ENCODE measurements at regions not wholly inside any gene's neighbourhood (a gene's known extent, or its start where the extent isn't known, plus 50 kb on each side); places are given as distances from the start of the nearest gene placed in this dataset.

DNA sequence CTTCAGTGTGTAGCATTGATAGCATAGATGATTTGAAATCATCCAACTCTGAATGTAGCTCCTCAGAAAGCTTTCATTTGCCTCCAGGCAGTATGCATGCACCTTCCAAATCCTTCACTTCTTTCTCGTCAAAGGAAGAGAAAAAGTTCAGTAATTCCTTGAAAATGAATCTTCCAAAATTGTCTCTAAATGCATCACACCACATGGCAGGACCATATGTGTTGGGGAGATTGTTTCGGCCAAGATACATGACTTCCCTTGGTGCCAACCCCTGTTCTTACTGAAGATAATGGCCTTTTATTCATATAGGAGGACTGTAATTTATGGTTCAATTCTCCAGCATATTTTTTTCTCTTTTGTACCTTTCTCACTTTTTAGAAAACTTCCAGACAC, 315.6 kb upstream of the SPRY2 start:
- H3K27me3 ChIP-seq = no peaks in the 10 kb centered on the region
- no peaks in the 10 kb centered on the region for H3K4me1 ChIP-seq (replicated peaks in 1 of 2)
- intact Hi-C loops (cut with DNase I) = no loop called here
- H3K4me3 ChIP-seq = no peak overlapping the region
- H3K36me3 ChIP-seq (replicated peaks in 1 of 2) = no peaks in the 10 kb centered on the region
- no peak for TF ChIP-seq POLR2A (IDR thresholded peaks at IDR 0.05)
- TF ChIP-seq, protein P1, sequence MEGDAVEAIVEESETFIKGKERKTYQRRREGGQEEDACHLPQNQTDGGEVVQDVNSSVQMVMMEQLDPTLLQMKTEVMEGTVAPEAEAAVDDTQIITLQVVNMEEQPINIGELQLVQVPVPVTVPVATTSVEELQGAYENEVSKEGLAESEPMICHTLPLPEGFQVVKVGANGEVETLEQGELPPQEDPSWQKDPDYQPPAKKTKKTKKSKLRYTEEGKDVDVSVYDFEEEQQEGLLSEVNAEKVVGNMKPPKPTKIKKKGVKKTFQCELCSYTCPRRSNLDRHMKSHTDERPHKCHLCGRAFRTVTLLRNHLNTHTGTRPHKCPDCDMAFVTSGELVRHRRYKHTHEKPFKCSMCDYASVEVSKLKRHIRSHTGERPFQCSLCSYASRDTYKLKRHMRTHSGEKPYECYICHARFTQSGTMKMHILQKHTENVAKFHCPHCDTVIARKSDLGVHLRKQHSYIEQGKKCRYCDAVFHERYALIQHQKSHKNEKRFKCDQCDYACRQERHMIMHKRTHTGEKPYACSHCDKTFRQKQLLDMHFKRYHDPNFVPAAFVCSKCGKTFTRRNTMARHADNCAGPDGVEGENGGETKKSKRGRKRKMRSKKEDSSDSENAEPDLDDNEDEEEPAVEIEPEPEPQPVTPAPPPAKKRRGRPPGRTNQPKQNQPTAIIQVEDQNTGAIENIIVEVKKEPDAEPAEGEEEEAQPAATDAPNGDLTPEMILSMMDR (IDR thresholded peaks at IDR 0.05) = no peak
- no peak for DNase-seq
- H3K27ac ChIP-seq = no peak overlapping the region
- no peaks in the 10 kb centered on the region for H3K9me3 ChIP-seq (replicated peaks in 1 of 3)
- 88 to 100% (median 94%) methylated on average over 2 of the region's 2 CpGs for WGBS, 4 donors

GRCh38 chr13:80655778-80656511, 315.0 kb upstream of the SPRY2 start:
- 77 to 95% (median 91%) methylated on average over 5 of the region's 5 CpGs for WGBS, 4 donors
- no peaks in the 10 kb centered on the region for H3K9me3 ChIP-seq (replicated peaks in 1 of 3)
- H3K27ac ChIP-seq = no peak overlapping the region
- no peaks in the 10 kb centered on the region for H3K27me3 ChIP-seq
- H3K36me3 ChIP-seq (replicated peaks in 1 of 2) = no peaks in the 10 kb centered on the region
- TF ChIP-seq, protein P1 (IDR thresholded peaks at IDR 0.05) = no peak
- no peak for TF ChIP-seq POLR2A (IDR thresholded peaks at IDR 0.05)
- DNase-seq = no peak
- no peak overlapping the region for H3K4me3 ChIP-seq
- no peaks in the 10 kb centered on the region for H3K4me1 ChIP-seq (replicated peaks in 1 of 2)
- intact Hi-C loops (cut with DNase I) = no loop called here

DNA sequence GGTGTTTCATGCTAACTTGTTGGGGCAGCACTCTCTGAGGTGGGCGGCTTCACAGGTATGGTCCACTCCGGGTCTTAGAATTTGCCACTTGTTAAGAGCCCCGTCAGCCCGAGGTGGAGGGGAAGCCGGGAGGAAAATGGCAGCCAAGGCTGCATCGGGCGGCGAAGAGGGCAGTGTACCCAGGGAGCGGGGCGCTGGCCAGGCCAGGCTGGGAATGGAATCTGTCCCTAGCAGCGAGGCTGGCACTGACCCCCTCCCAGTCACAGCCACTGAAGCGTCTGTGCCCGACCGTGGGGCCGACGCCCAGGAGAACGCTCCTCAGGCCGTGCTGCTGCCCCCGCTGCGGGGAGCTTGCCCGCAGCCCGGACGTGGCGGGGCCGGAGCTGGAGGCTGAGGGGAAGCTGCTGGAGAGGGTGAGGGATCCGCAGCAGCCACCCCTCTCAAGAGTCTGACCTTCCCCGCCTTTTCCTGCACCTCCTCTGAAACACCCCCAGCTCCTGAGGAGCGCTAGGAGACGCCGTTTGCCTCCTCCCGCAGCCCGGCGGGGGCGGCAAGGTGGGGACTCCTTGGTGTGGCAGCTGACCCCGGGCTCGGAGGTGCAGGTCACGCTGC, 313.8 kb upstream of the SPRY2 start:
- Histone ChIP-seq H3K9me3 (replicated peaks in 1 of 3) (no peaks in the 10 kb centered on the region), H3K4me1 (replicated peaks in 1 of 2) (no peaks in the 10 kb centered on the region), H3K27me3 (no peaks in the 10 kb centered on the region), H3K27ac (no peak overlapping the region), H3K36me3 (replicated peaks in 1 of 2) (no peaks in the 10 kb centered on the region), H3K4me3 (peak overlapping the region in 2 of 4 donors; percentile 29 to 35)
- intact Hi-C loops (cut with DNase I) = no loop called here
- WGBS, 4 donors = 40 to 80% (median 50%) methylated on average over 20 to 37 of the region's 37 CpGs
- no peak for TF ChIP-seq POLR2A (IDR thresholded peaks at IDR 0.05)
- TF ChIP-seq, protein P1 (IDR thresholded peaks at IDR 0.05) = no peak
- peak in 5 of 7 donors; percentile 3 to 50 (median 19) for DNase-seq

DNA sequence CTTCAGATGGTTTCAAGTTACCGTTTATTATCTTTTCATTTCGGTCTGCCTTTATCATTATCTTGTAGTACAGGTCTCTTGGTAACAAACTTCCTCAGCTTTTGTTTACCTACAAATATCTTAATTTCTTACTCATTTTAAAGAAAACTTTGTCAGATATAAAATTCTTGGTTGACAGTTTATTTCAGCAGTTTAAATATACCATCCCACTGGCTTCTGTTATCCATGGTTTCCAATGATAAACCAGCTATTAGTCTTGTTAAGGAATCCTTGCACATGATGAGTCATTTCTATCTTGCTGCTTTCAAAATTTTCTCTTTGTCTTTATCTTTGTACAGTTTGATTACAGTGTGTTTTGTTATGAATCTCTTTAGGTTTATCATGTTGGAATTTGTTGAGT, 308.3 kb upstream of the SPRY2 start:
- no peaks in the 10 kb centered on the region for H3K36me3 ChIP-seq (replicated peaks in 1 of 2)
- no peak for DNase-seq
- H3K27ac ChIP-seq = no peak overlapping the region
- 93 to 95% (median 94%) methylated on average over 2 of the region's 2 CpGs for WGBS, 4 donors
- H3K9me3 ChIP-seq (replicated peaks in 1 of 3) = peaks cover 0 to 6% (median 0%) of the 10 kb centered on the region in 3 donors
- intact Hi-C loops (cut with DNase I) = no loop called here
- TF ChIP-seq, protein P1 (IDR thresholded peaks at IDR 0.05) = no peak
- no peak for TF ChIP-seq POLR2A (IDR thresholded peaks at IDR 0.05)
- no peaks in the 10 kb centered on the region for H3K4me1 ChIP-seq (replicated peaks in 1 of 2)
- no peaks in the 10 kb centered on the region for H3K27me3 ChIP-seq
- no peak overlapping the region for H3K4me3 ChIP-seq
